Activated naive CD4-positive, alpha-beta T cell treated with Interleukin-2 at 50 U/mL for 16 hours (primary cell): ENCODE measurements at regions not wholly inside any gene's neighbourhood (a gene's known extent, or its start where the extent isn't known, plus 50 kb on each side); places are given as distances from the start of the nearest gene placed in this dataset.

Experiments used
- DNase-seq: peaks from one replicate; pipeline ENCODE4 v3.0.0-alpha.2; 2020

GRCh38 chr10:118409295-118409694, 67.2 kb upstream of the FAM204A start:
- no peak for DNase-seq

GRCh38 chr10:118408181-118408580, 66.1 kb upstream of the FAM204A start:
- DNase-seq = no peak

- DNase-seq = no peak
Observed at GRCh38 chr10:118407777-118408176, 65.7 kb upstream of the FAM204A start.

- DNase-seq = no peak
Observed at GRCh38 chr10:118407026-118407425, 64.9 kb upstream of the FAM204A start.

GRCh38 chr10:118405928-118406327, 63.8 kb upstream of the FAM204A start:
- no peak for DNase-seq

- no peak for DNase-seq
Observed at GRCh38 chr10:118403967-118404366, 61.8 kb upstream of the FAM204A start.

GRCh38 chr10:118401708-118402193, 59.6 kb upstream of the FAM204A start:
- no peak for DNase-seq

- DNase-seq = no peak
Observed at GRCh38 chr10:118397391-118397790, 55.3 kb upstream of the FAM204A start.

- DNase-seq = no peak
Observed at GRCh38 chr10:118395947-118396346, 53.8 kb upstream of the FAM204A start.

GRCh38 chr10:118394301-118395200, 52.4 kb upstream of the FAM204A start:
- DNase-seq = no peak

- no peak for DNase-seq
Observed at GRCh38 chr10:118392761-118393160, 50.6 kb upstream of the FAM204A start.
